Endothelial cell of umbilical vein (primary cell): ENCODE measurements at regions not wholly inside any gene's neighbourhood (a gene's known extent, or its start where the extent isn't known, plus 50 kb on each side); places are given as distances from the start of the nearest gene placed in this dataset.

Source experiments
- BruUV-seq: library from RNA; stranded (reverse); fragments of 400-500 nt; replicated peaks from 2 replicates; lab custom pipeline; 2021; lab: Mats Ljungman, UMichigan
- CTCF ChIA-PET: fragments of 300-600, 350-600 bp; sonication (Branson Sonifier 250); formaldehyde crosslinking; loops from one replicate; lab custom pipeline; 2021; ENCODE audit warnings: antibody characterized with exemption, inconsistent platforms; lab: Charles Lee
- POLR2A ChIA-PET: fragments of 300-600, 350-600 bp; sonication (Branson Sonifier 250); formaldehyde crosslinking; loops from one replicate; lab custom pipeline; 2021; ENCODE audit warnings: antibody characterized with exemption, inconsistent platforms; lab: Charles Lee
- DNase-seq: peaks from one replicate; pipeline ENCODE4 v3.0.0-alpha.2; 2011; ENCODE audit warnings: low read depth, low spot score
- FAIRE-seq: peaks from 2 replicates; lab custom pipeline; 2011; peaks lifted over from hg19 to GRCh38; lab: Jason Lieb, UNC
- H2AFZ ChIP-seq: 2 replicates; pipeline ENCODE4 v1.6.0; 2012; ENCODE audit warnings: low read depth, low read length, control low read depth, inconsistent platforms
- H3K27ac ChIP-seq: 2 replicates; pipeline ENCODE4 v1.5.1; 2011; ENCODE audit warnings: low read depth, mild to moderate bottlenecking, control low read depth, low read length, moderate library complexity; ENCODE audit not compliant: insufficient read depth
- H3K27me3 ChIP-seq, 2 experiments: 2 replicates each; pipeline versions ENCODE4 v1.6.0 to v1.6.1; 2011; ENCODE audit warnings: low read length in 2 of 2, mixed read lengths in 1 of 2; ENCODE audit not compliant: control insufficient read depth in 2 of 2, insufficient read depth in 2 of 2
- H3K36me3 ChIP-seq, 2 experiments: 2 replicates in 1 of 2; 3 replicates in 1 of 2; pipeline ENCODE4 v1.5.1; 2011; ENCODE audit warnings: low read length in 2 of 2, mild to moderate bottlenecking in 1 of 2, moderate library complexity in 1 of 2; ENCODE audit not compliant: control insufficient read depth in 2 of 2, insufficient read depth in 2 of 2; ENCODE audit errors: extremely low read depth in 1 of 2
- H3K4me1 ChIP-seq: 3 replicates; pipeline ENCODE4 v1.5.1; 2011; ENCODE audit warnings: mild to moderate bottlenecking, low read length; ENCODE audit not compliant: control insufficient read depth, insufficient read depth; ENCODE audit errors: extremely low read depth
- H3K4me2 ChIP-seq: 2 replicates; pipeline ENCODE4 v1.6.1; 2011; ENCODE audit warnings: low read length, control low read depth, mixed read lengths; ENCODE audit not compliant: insufficient read depth
- H3K4me3 ChIP-seq, 3 experiments: fragments of 200-600 bp in 1 of 3; sonication (generic), shearing (Covaris generic) in 1 of 3; replicated peaks in 1 of 3; 2 replicates each; pipeline ENCODE4 v1.5.1; 2011 to 2016; ENCODE audit warnings: control low read depth in 3 of 3, low read length in 3 of 3, mild to moderate bottlenecking in 2 of 3, inconsistent platforms in 1 of 3, low read depth in 1 of 3, moderate library complexity in 1 of 3; ENCODE audit not compliant: insufficient read depth in 1 of 3
- H3K79me2 ChIP-seq: 2 replicates; pipeline ENCODE4 v1.6.0; 2012; ENCODE audit warnings: low read length, inconsistent platforms; ENCODE audit not compliant: control insufficient read depth, insufficient read depth
- H3K9ac ChIP-seq: replicated peaks from 2 replicates; pipeline ENCODE3; 2011; ENCODE audit warnings: low read length, control low read depth; ENCODE audit not compliant: insufficient read depth; ENCODE audit errors: extremely low read depth
- H3K9me1 ChIP-seq: replicated peaks from 3 replicates; pipeline ENCODE4 v1.6.0; 2011; ENCODE audit warnings: mild to moderate bottlenecking, low read length; ENCODE audit not compliant: control insufficient read depth, insufficient read depth; ENCODE audit errors: extremely low read depth
- H3K9me3 ChIP-seq: replicated peaks from 2 replicates; pipeline ENCODE4 v1.5.1; 2012; ENCODE audit warnings: low read length, inconsistent platforms; ENCODE audit not compliant: control insufficient read depth, insufficient read depth
- H4K20me1 ChIP-seq: replicated peaks from 2 replicates; pipeline ENCODE3; 2011; ENCODE audit warnings: mild to moderate bottlenecking, low read length; ENCODE audit not compliant: control insufficient read depth, insufficient read depth; ENCODE audit errors: extremely low read depth
- EZH2 ChIP-seq: IDR thresholded peaks from 2 replicates; pipeline ENCODE4 v1.6.1; 2012; ENCODE audit warnings: borderline replicate concordance, low read depth, mild to moderate bottlenecking, moderate library complexity, low read length, inconsistent platforms; ENCODE audit not compliant: severe bottlenecking
- FOS ChIP-seq: IDR thresholded peaks from 2 replicates; pipeline ENCODE4 v1.6.1; 2011; ENCODE audit warnings: mild to moderate bottlenecking, low read length, moderate library complexity, borderline replicate concordance; ENCODE audit not compliant: insufficient read depth
- GATA2 ChIP-seq: IDR thresholded peaks from 2 replicates; pipeline ENCODE4 v1.7.0; 2011; ENCODE audit warnings: low read depth, mild to moderate bottlenecking, moderate library complexity, mixed read lengths, low read length; ENCODE audit not compliant: insufficient read length, insufficient read depth
- JUN ChIP-seq: IDR thresholded peaks from 2 replicates; pipeline ENCODE4 v1.6.1; 2011; ENCODE audit warnings: borderline replicate concordance, low read depth; ENCODE audit not compliant: insufficient read length, insufficient read depth
- MAX ChIP-seq: IDR thresholded peaks from 2 replicates; pipeline ENCODE4 v1.6.1; 2011; ENCODE audit not compliant: insufficient read depth, insufficient read length
- MYC ChIP-seq: IDR thresholded peaks from one replicate; pipeline ENCODE4 v1.6.1; 2011; ENCODE audit warnings: mild to moderate bottlenecking, low read depth, low read length
- POLR2A ChIP-seq: IDR thresholded peaks from 2 replicates; pipeline ENCODE4 v1.6.1; 2012; ENCODE audit warnings: low read depth, mild to moderate bottlenecking, control low read depth, low read length
- POLR2AphosphoS5 ChIP-seq: IDR thresholded peaks from 2 replicates; pipeline ENCODE4 v1.6.1; 2012; ENCODE audit warnings: low read depth, mild to moderate bottlenecking, control low read depth, low read length, moderate library complexity; ENCODE audit not compliant: insufficient read depth
- dilution Hi-C: fragments of 300-500 bp; cut with MboI; formaldehyde crosslinking; loops from one replicate; pipeline ENCODE4 v1.15.0; 2019; ENCODE audit warnings: low sequenced_read_pairs; ENCODE audit not compliant: extremely low pct_ligation_motif_present
- intact Hi-C: fragments of 100-400 bp; cut with micrococcal nuclease; formaldehyde crosslinking; loops from one replicate; pipeline ENCODE4 v1.10.0; 2022
- TF ChIP-seq, protein P1 (sequence below), 2 donors: IDR thresholded peaks; 1 replicate in 1 of 2; 2 replicates in 1 of 2; pipeline ENCODE4 v1.5.1; 2011; ENCODE audit warnings: low read length in 2 of 2, mild to moderate bottlenecking in 2 of 2, moderate library complexity in 2 of 2, control low read depth in 1 of 2, inconsistent platforms in 1 of 2, low read depth in 1 of 2; ENCODE audit not compliant: insufficient read depth in 1 of 2; ENCODE audit errors: extremely low read depth in 1 of 2

GRCh38 chr10:44014644-44015250 lies 366.1 kb upstream of the ZNF32 start:
- H3K9me3 ChIP-seq, result no peaks in the 10 kb centered on the region
- H3K4me1 ChIP-seq, result peaks cover 5% of the 10 kb centered on the region
- intact Hi-C loops (no loop called here), dilution Hi-C loops (no loop called here)
- CTCF ChIA-PET, result interaction anchor here (0.9 kb wide), 1 partner anchor 325 kb away, joined by 4 read pairs; no protein-coding TSS in a partner anchor
- H3K4me2 ChIP-seq, result no peak overlapping the region
- no TSS peak for BruUV-seq
- H3K27ac ChIP-seq, result no peak overlapping the region
- no peak for FAIRE-seq
- no peaks in the 10 kb centered on the region for H3K36me3 ChIP-seq
- POLR2A ChIA-PET, result no interaction called here
- H2AFZ ChIP-seq, result no peak overlapping the region
- no peaks in the 10 kb centered on the region for H3K79me2 ChIP-seq
- no peak overlapping the region for H3K4me3 ChIP-seq
- no peak for TF ChIP-seq POLR2AphosphoS5
- no peak for TF ChIP-seq MAX
- TF ChIP-seq, protein P1, sequence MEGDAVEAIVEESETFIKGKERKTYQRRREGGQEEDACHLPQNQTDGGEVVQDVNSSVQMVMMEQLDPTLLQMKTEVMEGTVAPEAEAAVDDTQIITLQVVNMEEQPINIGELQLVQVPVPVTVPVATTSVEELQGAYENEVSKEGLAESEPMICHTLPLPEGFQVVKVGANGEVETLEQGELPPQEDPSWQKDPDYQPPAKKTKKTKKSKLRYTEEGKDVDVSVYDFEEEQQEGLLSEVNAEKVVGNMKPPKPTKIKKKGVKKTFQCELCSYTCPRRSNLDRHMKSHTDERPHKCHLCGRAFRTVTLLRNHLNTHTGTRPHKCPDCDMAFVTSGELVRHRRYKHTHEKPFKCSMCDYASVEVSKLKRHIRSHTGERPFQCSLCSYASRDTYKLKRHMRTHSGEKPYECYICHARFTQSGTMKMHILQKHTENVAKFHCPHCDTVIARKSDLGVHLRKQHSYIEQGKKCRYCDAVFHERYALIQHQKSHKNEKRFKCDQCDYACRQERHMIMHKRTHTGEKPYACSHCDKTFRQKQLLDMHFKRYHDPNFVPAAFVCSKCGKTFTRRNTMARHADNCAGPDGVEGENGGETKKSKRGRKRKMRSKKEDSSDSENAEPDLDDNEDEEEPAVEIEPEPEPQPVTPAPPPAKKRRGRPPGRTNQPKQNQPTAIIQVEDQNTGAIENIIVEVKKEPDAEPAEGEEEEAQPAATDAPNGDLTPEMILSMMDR (IDR thresholded peaks at IDR 0.05; ENCODE audit: extremely low read depth in 1 of 2, insufficient read depth in 1 of 2, low read depth in 1 of 2, low read length in 2 of 2), result no peak
- TF ChIP-seq JUN, result no peak
- no peak for TF ChIP-seq POLR2A
- TF ChIP-seq GATA2, result no peak
- TF ChIP-seq EZH2, result no peak
- TF ChIP-seq MYC, result no peak
- no peak for TF ChIP-seq FOS
- DNase-seq, result no peak
- no peaks in the 10 kb centered on the region for H3K27me3 ChIP-seq
- H4K20me1 ChIP-seq, result no peaks in the 10 kb centered on the region
- H3K9ac ChIP-seq, result no peak overlapping the region
- H3K9me1 ChIP-seq, result no peaks in the 10 kb centered on the region
